ENCODE measurements at regions not wholly inside any gene's neighbourhood (a gene's known extent, or its start where the extent isn't known, plus 50 kb on each side); places are given as distances from the start of the nearest gene placed in this dataset.

- Histone ChIP-seq H3K36me3 (no peaks in the 10 kb centered on the region), H3K9me3 (no peaks in the 10 kb centered on the region), H3K27ac (no peak overlapping the region), H3K4me1 (no peaks in the 10 kb centered on the region), H3K27me3 (peaks cover 0 to 7% of the 10 kb centered on the region in 2 donors), H3K4me3 (no peak overlapping the region)
- TF ChIP-seq CTCF (IDR thresholded peaks at IDR 0.05) (no peak), POLR2AphosphoS5 (IDR thresholded peaks at IDR 0.05) (no peak), POLR2A (IDR thresholded peaks at IDR 0.05) (no peak)
- no peak for DNase-seq (ENCODE audit: low spot score in 2 of 2)
- intact Hi-C loops (cut with DNase I; ENCODE audit: low total_unique reads): no loop called here
Observed at GRCh38 chr20:22431419-22431818, 153.0 kb downstream of the FOXA2 start.

GRCh38 chr20:22430746-22431168 is 153.6 kb downstream of the FOXA2 start:
- no peak overlapping the region for H3K27ac ChIP-seq
- no peak overlapping the region for H3K4me3 ChIP-seq
- intact Hi-C loops (cut with DNase I; ENCODE audit: low total_unique reads): no loop called here
- H3K9me3 ChIP-seq: no peaks in the 10 kb centered on the region
- H3K36me3 ChIP-seq: no peaks in the 10 kb centered on the region
- TF ChIP-seq POLR2AphosphoS5 (IDR thresholded peaks at IDR 0.05): no peak
- TF ChIP-seq CTCF (IDR thresholded peaks at IDR 0.05): no peak
- TF ChIP-seq POLR2A (IDR thresholded peaks at IDR 0.05): no peak
- peaks cover 0 to 7% of the 10 kb centered on the region in 2 donors for H3K27me3 ChIP-seq
- no peak for DNase-seq (ENCODE audit: low spot score in 2 of 2)
- H3K4me1 ChIP-seq: no peaks in the 10 kb centered on the region

- Histone ChIP-seq H3K9me3 (no peaks in the 10 kb centered on the region), H3K4me3 (no peak overlapping the region), H3K36me3 (no peaks in the 10 kb centered on the region), H3K27ac (no peak overlapping the region), H3K27me3 (peaks cover 0 to 7% of the 10 kb centered on the region in 2 donors), H3K4me1 (no peaks in the 10 kb centered on the region)
- no peak for DNase-seq (ENCODE audit: low spot score in 2 of 2)
- no peak for TF ChIP-seq CTCF (IDR thresholded peaks at IDR 0.05)
- TF ChIP-seq POLR2A (IDR thresholded peaks at IDR 0.05): no peak
- TF ChIP-seq POLR2AphosphoS5 (IDR thresholded peaks at IDR 0.05): no peak
- intact Hi-C loops (cut with DNase I; ENCODE audit: low total_unique reads): no loop called here
Observed at GRCh38 chr20:22430154-22430745, 154.1 kb downstream of the FOXA2 start.

- H3K9me3 ChIP-seq: no peaks in the 10 kb centered on the region
- DNase-seq (ENCODE audit: low spot score in 2 of 2): no peak
- no peaks in the 10 kb centered on the region for H3K36me3 ChIP-seq
- no peaks in the 10 kb centered on the region for H3K4me1 ChIP-seq
- peaks cover 0 to 7% of the 10 kb centered on the region in 2 donors for H3K27me3 ChIP-seq
- H3K27ac ChIP-seq: no peak overlapping the region
- H3K4me3 ChIP-seq: no peak overlapping the region
- intact Hi-C loops (cut with DNase I; ENCODE audit: low total_unique reads): no loop called here
- TF ChIP-seq POLR2AphosphoS5 (IDR thresholded peaks at IDR 0.05) (no peak), CTCF (IDR thresholded peaks at IDR 0.05) (no peak), POLR2A (IDR thresholded peaks at IDR 0.05) (no peak)
Observed at GRCh38 chr20:22429175-22430153, 154.9 kb downstream of the FOXA2 start.

- Histone ChIP-seq H3K9me3 (no peaks in the 10 kb centered on the region), H3K27me3 (peaks cover 0 to 7% of the 10 kb centered on the region in 2 donors), H3K4me1 (no peaks in the 10 kb centered on the region), H3K4me3 (no peak overlapping the region), H3K27ac (no peak overlapping the region), H3K36me3 (no peaks in the 10 kb centered on the region)
- DNase-seq (ENCODE audit: low spot score in 2 of 2): no peak
- no peak for TF ChIP-seq CTCF (IDR thresholded peaks at IDR 0.05)
- no peak for TF ChIP-seq POLR2AphosphoS5 (IDR thresholded peaks at IDR 0.05)
- no peak for TF ChIP-seq POLR2A (IDR thresholded peaks at IDR 0.05)
- intact Hi-C loops (cut with DNase I; ENCODE audit: low total_unique reads): no loop called here
Observed at GRCh38 chr20:22428051-22428450, 156.3 kb downstream of the FOXA2 start.

Measured in breast epithelium (tissue), 4 donors.